GM12874 (cell line): ENCODE measurements at regions not wholly inside any gene's neighbourhood (a gene's known extent, or its start where the extent isn't known, plus 50 kb on each side); places are given as distances from the start of the nearest gene placed in this dataset.

Experiments
- CTCF ChIP-seq: IDR thresholded peaks from 2 replicates; pipeline ENCODE4 v1.5.1; 2011; ENCODE audit warnings: low read depth, mild to moderate bottlenecking, control low read depth, low read length, moderate library complexity; ENCODE audit not compliant: insufficient read depth

DNA sequence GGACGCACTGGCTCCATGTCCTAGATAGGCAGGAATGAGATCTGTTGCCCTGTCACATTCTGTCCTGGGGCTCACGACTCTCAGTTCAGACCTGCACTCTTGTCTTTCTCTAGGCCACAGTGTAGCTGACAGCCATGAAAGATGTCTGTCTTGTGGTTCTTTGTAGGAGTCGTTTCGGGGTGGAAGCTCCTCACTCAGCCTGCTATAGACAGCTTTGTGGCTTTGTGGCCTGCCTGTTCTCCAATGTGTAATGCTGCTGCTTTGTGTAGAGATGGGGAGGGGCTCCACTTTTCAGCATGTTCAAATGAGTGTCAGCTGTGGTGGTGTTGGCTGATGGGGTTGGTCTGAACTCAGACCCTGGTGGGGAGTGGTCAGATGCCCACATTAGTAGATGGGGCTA lies 410.7 kb downstream of the ACTR3B start:
- TF ChIP-seq CTCF, result no peak

GRCh38 chr7:153185936-153186335 lies 426.4 kb downstream of the ACTR3B start:
- TF ChIP-seq CTCF, result no peak

DNA sequence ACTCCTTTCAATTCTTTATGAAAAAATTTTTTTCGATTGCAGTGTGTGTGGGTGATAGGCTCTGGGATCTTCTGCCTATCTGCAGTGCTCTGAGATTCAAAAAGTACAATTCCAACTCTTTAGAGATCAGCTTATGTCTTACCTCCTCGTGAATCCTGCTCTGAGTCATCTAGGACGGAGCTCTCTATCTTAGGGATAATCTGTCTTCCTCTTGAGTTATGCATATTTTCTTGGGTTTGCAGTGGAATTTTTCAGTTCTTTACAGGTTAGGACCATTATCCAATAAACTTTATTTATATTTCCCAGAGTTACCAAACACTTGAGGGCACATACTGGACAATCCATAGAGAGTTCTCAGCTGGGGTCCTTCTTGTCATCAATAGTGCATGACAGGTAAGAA lies 428.6 kb downstream of the ACTR3B start:
- TF ChIP-seq CTCF, result no peak

DNA sequence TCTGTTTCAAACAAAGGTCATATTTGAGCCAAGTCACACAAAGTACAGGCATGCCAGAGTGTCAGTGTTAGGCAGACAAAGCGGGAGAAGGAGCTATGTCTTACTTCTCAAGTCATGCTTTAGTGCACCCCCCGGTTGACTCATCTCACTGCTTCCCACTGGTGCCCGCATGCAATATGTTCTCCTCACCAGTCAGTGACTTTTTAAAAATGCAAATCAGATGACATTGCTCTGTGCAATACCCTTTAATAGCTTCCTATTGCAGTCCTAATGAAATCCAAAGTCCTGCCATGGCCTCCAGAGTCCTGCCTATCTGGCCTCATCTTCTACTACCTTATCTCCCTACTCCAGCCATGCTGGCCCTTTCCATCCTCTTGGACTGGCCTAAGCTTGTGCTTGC lies 429.1 kb downstream of the ACTR3B start:
- TF ChIP-seq CTCF, result no peak

- TF ChIP-seq CTCF, result no peak
Measured at GRCh38 chr7:153190452-153190851, 430.9 kb downstream of the ACTR3B start.

DNA sequence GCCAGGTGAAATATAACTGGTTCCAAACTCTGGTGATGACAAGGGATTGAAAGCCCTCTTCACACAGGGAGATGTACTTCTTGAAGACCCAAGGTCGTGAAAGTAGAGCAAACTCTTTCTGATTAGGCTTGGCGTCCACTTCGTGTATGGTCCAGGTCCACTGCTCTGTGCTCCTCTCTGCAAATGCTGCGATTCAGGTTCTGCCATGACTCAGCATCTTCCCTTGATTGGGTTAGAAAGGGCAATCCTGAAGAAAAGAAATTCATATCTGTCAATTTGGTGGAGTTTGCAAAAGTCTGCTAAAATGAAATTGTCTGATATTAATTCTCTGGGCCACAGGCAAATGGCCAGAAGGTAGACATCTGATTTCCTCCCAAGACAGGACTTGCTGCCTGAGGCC lies 431.4 kb downstream of the ACTR3B start:
- TF ChIP-seq CTCF, result no peak

DNA sequence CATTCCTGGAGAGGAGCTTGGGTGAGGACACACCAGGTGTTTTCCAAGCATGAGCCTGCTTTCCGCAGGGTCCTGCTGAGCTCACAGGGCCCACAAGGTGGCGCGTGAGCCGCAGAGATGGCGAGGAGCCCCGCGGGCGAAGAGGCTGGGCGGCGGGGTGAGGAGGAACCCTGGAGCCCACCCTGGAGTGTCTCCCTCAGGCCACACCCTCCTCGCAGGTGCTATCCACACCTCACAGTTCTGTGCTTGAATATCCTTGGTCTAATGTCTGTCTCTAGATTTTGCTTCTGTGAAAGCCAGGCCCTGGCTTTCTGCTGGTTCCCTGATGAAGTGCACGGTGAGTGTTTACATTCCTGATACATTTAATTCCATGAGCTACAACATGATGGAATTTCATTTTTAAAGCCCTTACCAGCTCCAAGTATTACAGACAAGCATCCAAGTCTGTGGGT lies 433.6 kb downstream of the ACTR3B start:
- peak; percentile 45 for TF ChIP-seq CTCF

- TF ChIP-seq CTCF, result no peak
Measured at GRCh38 chr7:153217032-153217431, 457.5 kb downstream of the ACTR3B start.
